T47D (cell line): ENCODE measurements at regions not wholly inside any gene's neighbourhood (a gene's known extent, or its start where the extent isn't known, plus 50 kb on each side); places are given as distances from the start of the nearest gene placed in this dataset.
"Not testable (repeated sequence)": the region's sequence is repeated elsewhere in the genome, so short reads cannot be mapped to it uniquely, and the experiment has no call there.

Experiments
- DNase-seq, 2 experiments: peaks; one replicate each; pipeline versions ENCODE4 v3.0.0 to v3.0.0-alpha.2; 2011 to 2012; ENCODE audit warnings: low read depth in 1 of 2, low spot score in 1 of 2
- JUND ChIP-seq: IDR thresholded peaks from 2 replicates; pipeline ENCODE4 v1.6.1; 2012; ENCODE audit warnings: low read depth
- in situ Hi-C: cut with HindIII; loops from 2 replicates; pipeline ENCODE4 v1.10.0; 2016; ENCODE audit warnings: low sequenced_read_pairs, low pct_unique_long_range_greater_than_20kb

GRCh38 chr19:23984911-23985310 lies 70.2 kb downstream of the ZNF726 start:
- DNase-seq, in situ Hi-C loops: not testable (repeated sequence)

DNA sequence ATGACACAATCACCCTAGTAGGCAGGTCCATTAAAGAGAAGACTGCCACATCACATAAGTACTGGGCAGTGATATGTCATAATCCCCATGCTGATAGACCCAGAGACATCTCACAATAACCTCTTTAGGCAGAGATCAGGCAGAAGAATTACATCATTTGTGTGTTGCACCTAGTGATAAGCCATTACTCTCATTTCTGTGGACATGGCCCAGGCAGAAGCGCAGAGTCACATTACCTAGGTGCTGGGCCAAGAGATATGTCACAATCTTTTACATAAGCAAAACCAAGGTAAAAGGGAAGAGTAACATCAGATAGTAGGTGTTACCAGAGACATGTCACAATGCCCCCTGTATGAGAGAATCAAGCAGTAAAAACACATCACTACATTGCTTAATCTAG lies 71.9 kb downstream of the ZNF726 start:
- TF ChIP-seq JUND: no peak
- no peak for DNase-seq
- in situ Hi-C loops: no loop called here

DNA sequence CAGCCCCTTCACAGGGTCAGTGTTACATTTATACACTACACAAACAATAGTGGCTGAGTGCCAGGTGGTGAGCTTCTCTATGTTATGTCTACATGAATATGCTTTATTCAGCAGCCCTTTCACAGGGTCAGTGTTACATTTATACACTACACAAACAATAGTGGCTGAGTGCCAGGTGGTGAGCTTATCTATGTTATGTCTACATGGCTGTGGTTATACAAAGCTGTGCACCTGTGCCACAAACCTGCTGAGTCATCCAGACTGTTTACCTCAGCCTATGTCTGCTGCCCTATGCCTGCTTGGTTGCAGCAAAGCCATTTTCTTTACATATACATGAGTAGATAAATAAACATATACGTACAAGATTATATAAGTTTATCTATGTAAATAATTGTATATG lies 76.5 kb downstream of the ZNF726 start:
- in situ Hi-C loops: no loop called here
- no peak for TF ChIP-seq JUND
- peak in 1 of 2 experiments; percentile 86 for DNase-seq

- TF ChIP-seq JUND: no peak
- in situ Hi-C loops: no loop called here
- no peak for DNase-seq
Observed at GRCh38 chr19:23992348-23992747, 77.7 kb downstream of the ZNF726 start.

DNA sequence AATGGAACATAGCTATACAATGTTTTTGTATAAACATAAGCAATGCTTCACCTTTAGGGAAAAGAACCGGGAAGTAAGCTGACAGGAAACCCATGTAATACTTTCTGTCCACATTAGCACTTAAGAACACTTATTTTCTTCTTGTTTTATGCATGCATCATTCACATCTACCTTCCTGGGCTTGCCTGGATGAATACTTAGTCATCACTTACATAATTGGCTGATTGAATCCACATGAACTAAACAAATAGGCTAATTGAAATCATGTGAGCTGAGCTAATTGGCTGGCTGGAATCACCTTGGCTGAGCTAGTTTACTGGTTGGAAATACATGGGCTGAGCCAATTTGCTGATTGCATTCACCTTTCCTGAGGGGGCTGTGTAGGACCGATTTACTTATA lies 78.8 kb downstream of the ZNF726 start:
- in situ Hi-C loops: no loop called here
- DNase-seq: no peak
- TF ChIP-seq JUND: no peak

DNA sequence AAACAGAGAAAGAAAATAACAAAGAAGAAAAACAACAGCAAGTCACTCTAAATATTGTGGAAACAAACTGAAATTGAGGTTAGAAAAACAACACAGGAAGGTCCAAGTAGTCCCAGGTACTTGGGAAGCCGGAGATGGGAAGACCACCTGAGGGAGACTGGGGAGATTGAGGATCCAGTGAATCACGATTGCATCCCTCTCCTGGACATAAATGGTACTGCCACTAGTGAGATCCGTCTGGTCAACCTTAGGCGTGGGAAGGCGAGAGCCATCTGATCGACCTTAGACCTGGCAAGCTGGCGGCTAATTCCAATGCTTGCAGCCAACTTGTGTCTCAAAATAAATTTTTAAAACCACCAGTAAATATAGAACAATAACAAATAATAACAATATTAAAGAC lies 81.9 kb downstream of the ZNF726 start:
- in situ Hi-C loops: no loop called here
- TF ChIP-seq JUND: no peak
- peak in 1 of 2 experiments; percentile 49 for DNase-seq

DNA sequence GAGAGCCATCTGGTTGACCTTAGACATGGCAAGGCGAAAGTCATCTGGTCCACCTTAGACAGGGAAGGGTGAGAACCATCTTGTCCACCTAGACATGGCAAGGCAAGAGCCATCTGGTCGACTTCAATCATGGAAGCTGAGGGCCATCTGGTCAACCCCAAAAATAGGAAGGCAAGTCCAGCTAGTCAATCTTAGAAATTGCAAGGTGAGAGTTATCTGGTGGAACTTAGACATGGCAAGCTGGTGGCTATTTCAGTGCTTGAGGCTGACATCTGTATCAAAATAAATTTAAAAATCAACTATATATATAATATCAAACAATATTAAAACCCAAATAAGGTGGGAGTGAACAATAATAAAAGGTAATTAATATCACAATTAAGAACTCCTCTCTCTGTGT lies 83.9 kb downstream of the ZNF726 start:
- DNase-seq: no peak
- TF ChIP-seq JUND: no peak
- in situ Hi-C loops: no loop called here

DNA sequence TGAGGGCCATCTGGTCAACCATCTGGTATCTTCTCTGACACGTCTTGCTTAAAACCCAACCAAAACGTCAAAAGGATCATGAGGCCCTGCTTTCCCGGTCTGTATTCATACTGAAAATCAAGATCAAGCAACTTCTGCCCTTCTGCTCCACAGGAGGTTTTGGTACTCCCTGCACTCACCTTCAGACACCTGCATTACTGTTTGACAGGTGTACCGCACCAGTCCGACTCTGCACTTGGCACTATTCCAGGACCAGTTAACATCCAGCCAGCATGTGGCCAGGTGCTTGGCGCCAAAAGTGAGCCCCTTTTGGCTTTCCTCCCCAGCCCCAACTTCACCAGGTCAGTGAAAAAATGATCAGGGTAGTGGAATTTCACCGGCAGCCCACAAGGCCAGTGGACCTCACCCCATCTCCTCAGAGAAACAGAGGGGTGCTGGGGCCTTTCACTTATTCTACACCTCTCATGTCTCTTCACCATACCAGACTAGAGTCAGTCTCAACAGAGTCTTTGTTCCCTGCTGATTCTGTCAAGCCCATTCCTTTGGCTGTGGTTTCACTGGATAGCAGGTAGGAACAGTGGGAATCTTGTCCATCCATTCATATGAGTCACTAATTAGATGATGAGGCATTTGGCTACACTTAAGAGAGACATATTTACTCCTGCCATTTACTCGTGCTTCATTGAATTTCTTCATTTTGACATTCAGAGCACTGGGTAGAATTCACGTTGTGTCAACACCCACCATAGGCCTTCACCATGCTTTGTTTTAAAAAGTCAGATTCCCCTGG lies 85.3 kb downstream of the ZNF726 start:
- TF ChIP-seq JUND: no peak
- in situ Hi-C loops: no loop called here
- DNase-seq: peak in 1 of 2 experiments; percentile 27

DNA sequence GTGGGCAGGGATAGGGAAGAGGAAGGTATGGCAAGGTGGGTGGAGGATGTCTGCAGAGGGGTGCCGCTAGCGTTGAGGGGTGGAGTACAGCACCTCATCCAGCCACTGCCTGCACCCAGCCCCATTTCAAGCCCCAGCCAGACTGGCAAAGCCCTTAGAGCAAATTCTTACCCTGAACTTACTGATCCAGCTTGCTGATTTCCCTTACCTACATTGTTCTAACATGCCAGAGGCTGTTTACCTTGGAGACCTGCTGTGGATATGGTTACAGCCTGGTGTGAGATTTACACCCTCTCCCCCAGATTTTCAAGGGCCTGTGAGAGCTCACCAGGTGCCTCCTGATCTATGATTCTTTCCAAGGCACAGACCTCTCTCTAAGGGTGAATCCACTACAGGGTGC lies 86.0 kb downstream of the ZNF726 start:
- DNase-seq: peak; percentile 31 to 80
- TF ChIP-seq JUND: no peak
- in situ Hi-C loops: no loop called here

GRCh38 chr19:24002256-24002945 lies 84.6 kb upstream of the ZNF254 start:
- DNase-seq: no peak
- in situ Hi-C loops: no loop called here
- no peak for TF ChIP-seq JUND

DNA sequence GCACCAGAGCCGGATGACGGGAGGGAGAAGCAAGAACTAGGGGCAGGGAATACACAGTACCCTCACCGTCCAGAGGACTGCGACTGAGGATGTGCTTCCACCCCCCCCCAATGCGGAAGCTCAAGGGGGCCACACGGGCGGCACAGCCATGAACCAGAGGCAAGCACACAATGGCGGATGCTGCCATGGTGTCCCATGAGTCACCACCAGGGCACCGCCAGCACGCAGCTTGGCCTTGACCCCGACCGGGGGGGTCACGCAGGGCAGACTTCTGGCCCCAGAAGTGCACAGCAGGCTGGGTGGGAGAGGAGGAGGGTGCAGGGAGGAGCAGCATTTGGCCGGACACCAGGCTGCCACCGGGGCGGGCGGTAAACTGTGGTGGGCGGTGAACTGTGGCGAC lies 83.5 kb upstream of the ZNF254 start:
- in situ Hi-C loops: no loop called here
- DNase-seq: no peak
- TF ChIP-seq JUND: no peak

- TF ChIP-seq JUND: no peak
- no peak for DNase-seq
- in situ Hi-C loops: no loop called here
Observed at GRCh38 chr19:24004166-24004565, 82.8 kb upstream of the ZNF254 start.

DNA sequence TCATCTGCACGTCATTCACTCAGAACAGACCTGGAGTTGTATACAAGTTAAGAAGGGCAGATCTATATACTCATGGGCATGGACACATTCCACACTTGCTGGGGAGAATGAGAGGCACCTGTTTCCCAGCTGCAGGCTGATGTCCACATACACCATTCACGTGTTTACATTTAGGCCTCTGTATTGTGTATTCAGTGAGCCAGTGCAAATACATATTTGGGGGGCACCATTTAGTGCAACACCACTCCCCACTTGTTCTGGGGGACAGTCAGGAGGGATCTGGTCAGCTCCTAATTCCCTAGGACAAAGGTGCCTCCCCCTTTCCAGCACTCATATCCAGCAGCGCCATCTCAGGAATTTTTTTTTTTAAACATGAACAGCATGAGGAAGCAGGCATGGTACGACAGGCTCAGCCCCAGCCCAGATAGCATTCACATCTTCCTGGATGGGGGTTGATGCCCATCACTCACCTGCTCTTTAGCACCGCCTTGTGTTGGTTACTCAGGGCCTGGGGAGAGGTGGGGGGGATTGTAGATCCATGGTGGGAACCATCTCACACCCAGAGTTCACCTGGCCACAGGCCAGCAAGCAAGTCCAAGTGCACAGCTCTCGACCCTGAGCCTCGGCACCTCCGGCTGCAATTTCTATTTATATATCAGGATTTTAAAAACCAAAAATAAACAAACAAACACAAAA lies 56.9 kb upstream of the ZNF254 start:
- in situ Hi-C loops: no loop called here
- DNase-seq: peak in 1 of 2 experiments; percentile 40
- no peak for TF ChIP-seq JUND

DNA sequence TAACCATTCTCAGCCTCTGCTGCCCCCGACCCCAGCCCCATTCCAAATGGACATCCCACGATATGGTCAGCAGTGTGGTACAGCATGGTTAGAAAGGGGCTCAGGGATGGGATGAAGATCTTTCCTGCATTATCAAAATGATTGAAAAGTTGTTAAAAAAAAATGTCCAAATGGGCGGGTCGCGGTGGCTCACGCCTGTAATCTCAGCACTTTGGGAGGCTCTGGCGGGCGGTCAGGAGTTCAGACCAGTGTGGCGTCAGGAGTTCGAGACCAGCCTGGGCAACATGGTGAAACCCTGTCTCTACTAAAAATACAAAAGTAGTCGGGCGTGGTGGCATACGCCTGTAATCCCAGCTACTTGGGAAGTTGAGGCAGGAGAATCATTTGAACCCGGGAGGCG lies 54.3 kb upstream of the ZNF254 start:
- TF ChIP-seq JUND: no peak
- in situ Hi-C loops: no loop called here
- no peak for DNase-seq
